HG03159 (cell line): ENCODE measurements at regions not wholly inside any gene's neighbourhood (a gene's known extent, or its start where the extent isn't known, plus 50 kb on each side); places are given as distances from the start of the nearest gene placed in this dataset.

Source experiments
- ATAC-seq: cut with Tn5 transposase; IDR thresholded peaks from one replicate; pipeline ENCODE4 v1.9.1; 2021; ENCODE audit warnings: mild to moderate bottlenecking, moderate library complexity; ENCODE audit not compliant: unreplicated experiment

DNA sequence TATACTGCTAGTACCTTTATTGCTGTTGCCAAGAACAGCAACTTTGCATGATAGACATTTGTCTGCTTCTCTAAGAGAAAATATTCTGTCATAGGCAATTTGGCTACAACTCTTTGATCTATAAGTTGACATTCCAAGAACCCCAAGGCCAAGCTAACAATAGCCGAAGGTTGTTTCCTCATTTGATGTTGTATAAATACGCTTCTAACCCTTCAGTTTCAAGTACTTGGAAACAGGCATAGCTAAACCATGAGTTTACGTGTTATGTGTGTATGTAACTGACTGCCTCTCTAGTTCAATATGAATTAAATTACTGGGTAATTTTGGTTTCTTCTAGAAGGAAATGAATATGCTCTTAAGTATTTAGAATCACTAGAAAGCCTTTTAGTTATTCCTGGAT is 1034.0 kb downstream of the TLE4 start:
- no peak for ATAC-seq

GRCh38 chr9:80605129-80605528 is 1033.4 kb downstream of the TLE4 start:
- no peak for ATAC-seq

DNA sequence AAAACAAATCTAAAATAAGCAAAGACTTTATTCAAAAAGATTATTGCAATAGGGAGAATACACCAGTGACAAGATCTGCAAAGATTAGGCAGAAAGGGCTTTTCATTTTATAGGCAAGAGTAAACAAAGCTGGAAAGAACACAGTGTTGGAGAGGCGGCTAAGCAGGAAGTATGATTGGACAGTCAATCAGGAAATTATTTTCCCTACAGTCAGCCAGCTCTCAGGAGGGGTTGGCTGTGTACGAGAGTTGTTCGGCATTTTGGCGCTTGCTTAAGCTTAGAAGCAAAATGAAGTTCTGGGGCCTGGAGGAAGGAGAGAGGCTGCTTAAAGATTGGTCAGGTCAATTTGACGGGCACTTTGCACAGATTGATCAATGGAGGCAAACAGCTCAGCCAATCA is 1030.5 kb downstream of the TLE4 start:
- no peak for ATAC-seq

DNA sequence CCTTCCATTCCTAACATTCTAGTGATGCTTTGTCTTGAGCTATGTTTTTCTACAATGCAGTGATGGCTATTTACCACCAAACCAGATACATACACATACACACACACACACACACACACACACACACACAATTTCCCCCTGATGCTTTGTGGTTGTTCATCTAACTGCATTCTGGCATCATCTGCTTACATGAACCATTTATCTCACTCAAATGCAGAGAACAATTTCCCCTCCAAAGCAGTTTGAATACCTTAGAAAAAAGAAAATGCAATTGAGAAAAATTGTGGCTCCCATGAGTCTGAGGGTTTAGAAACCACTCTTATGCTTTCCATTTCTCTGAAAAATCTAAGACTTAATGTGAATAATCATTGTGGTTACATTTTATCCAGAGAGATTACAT is 1024.8 kb downstream of the TLE4 start:
- ATAC-seq: no peak

DNA sequence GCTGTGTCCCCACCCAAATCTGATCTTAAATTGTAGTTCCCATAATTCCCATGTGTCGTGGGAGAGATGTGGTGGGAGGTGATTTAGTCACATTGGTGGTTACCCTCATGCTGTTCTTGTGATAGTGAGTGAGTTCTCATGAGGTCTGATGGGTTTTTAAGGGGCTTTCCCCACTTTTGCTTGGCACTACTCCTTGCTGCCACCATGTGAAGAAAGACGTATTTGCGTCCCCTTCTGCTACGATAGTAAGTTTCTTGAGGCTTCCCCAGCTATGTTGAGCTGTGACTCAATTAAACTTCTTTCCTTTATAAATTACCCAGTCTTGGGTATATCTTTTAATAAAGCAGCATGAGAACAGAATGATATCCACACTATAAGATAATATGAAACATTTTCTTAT is 1023.4 kb downstream of the TLE4 start:
- no peak for ATAC-seq

GRCh38 chr9:80592413-80592812 is 1020.6 kb downstream of the TLE4 start:
- ATAC-seq: no peak

- no peak for ATAC-seq
These were observed 1015.1 kb downstream of the TLE4 start for GRCh38 chr9:80586786-80587330.

- no peak for ATAC-seq
These were observed 1000.2 kb downstream of the TLE4 start for GRCh38 chr9:80571953-80572352.

GRCh38 chr9:80569236-80569635 is 997.5 kb downstream of the TLE4 start:
- ATAC-seq: no peak

GRCh38 chr9:80561526-80561925 is 989.8 kb downstream of the TLE4 start:
- ATAC-seq: no peak

- ATAC-seq: no peak
These were observed 989.2 kb downstream of the TLE4 start for GRCh38 chr9:80560976-80561375.

DNA sequence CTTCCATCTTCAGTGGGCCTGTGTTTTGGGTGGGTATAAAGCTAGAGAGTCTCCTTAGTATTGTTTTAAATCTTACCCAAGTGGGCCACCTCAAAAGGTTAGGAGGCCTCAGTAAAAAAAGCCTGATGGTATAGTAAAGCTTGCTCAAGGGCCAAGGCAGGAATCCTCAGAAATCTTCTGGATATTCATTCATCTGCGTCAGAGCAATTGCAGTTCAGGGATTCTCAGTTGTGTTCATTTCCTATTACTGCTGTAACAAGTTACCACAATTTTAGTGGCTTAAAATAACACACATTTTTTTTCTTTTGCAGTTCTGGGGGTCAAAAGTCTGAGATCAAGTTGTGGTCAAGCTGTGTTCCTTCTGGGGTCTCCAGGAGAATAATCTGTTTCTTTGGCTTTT is 985.5 kb downstream of the TLE4 start:
- ATAC-seq: no peak

DNA sequence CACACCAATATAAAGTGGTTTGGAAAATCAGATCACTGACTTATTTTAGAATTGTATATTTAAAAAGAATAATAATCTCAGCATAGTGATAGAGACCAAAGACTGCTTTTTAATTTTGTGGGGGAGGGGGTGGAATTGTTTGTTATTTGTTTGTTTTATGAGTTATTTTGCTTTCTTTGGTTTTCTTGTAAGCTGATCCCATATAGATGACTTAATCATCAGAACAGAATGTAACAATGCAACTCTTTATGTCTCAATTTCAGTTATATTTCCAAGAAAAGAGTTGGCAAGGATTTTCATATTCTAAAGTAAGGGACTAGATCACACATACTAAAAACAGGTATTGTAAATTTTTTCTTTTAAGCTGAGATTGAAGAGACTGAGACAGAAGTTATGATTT is 984.9 kb downstream of the TLE4 start:
- no peak for ATAC-seq

DNA sequence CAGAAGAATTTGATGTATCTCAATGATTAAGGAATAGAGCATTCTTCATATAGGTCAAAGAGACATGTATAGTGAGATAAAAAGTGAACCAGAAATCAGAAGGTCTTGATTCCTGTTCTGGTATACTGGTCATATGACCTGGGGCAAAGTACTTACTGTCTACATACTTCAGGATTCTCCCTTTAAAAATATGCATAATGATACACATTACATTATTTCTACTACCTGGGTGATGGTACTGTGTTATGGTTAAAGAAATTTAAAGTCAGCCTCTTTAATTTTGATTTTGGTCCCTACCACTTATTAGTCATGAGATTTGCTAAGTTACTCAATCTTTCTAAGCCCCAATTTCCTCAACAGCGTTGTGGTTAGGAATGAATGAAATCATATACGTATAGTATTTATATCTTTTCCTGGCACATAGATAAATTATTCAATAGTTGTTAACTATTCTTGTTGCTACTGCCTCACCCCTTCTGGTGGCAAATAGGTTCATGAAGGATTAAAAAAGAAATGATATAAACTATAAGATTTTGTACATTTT is 984.1 kb downstream of the TLE4 start:
- ATAC-seq: no peak

GRCh38 chr9:80554856-80555255 is 983.1 kb downstream of the TLE4 start:
- no peak for ATAC-seq

DNA sequence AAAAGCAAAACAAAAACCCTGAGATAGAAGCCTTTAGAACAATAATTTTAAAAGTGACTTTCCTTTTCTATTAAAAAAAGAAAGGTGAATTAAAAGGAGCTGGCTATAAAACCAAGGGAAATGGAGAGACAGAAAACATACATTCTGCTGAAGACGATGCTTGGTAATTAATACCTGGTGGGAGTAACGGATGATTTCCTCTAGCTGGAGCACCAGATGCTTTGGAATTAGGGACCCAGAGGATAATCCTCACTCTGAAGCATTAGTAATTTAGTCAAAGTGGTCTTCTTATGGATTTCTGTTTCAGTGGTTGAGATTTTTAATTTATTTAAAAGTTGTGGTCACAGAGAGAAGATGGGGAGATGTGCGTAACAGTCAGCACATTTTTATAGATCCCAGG is 982.5 kb downstream of the TLE4 start:
- ATAC-seq: no peak

- ATAC-seq: no peak
These were observed 981.2 kb downstream of the TLE4 start for GRCh38 chr9:80552931-80553330.

DNA sequence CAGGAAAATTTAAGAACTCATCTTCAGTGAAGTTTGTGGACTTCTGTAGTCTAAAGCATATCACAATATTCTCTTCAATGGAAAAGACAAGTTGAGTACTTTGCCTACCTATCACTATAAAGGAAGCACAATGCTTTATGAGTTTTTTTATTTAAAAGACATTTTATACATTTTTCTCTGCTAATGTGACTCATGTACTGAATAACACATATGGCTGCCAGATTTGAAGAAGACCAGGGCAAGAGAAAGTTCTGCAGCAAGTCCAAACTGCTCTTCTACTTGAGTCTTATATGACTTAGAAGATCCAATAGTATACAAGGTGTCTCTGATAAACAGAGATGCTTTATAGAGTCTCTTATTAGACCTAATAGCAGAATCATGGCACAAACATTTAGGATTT is 978.4 kb downstream of the TLE4 start:
- no peak for ATAC-seq

DNA sequence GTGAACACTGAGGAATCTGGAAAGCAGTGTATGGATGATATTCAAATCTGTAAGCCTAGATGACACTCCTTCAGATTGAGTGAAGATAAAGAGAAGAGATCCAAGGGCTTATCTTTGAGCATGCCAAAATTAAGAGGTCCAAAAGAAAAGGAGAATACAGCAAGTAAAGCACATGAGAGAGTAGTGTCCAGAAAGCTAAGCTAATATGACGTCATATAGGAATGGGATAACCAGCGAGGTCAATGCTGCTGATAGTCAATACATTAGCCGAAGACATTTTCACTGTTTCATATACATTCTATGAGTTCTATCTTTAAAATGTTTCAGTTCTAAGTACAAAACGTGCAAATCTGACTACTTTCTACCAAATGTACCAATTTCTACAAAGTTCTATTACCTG is 975.8 kb downstream of the TLE4 start:
- ATAC-seq: no peak

- no peak for ATAC-seq
These were observed 968.6 kb downstream of the TLE4 start for GRCh38 chr9:80540387-80540786.

- ATAC-seq: no peak
These were observed 967.2 kb downstream of the TLE4 start for GRCh38 chr9:80538976-80539375.

DNA sequence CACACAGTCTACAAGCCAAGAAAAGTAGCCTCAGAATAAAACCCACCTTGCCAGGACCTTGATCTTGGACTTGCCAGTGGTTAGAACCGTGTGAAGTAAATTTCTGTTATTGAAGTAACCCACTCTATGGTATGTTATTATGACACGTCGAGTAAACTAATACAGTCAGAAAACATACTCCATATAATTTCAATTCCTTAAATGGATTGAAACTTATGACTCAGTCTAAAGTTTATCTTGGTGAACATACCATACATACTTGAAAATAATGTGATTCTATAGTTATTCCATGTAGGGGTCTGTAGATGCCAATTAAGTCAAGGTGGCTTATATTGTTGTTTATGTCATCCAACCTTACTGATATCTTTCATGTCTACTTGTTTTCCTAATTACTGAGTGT is 950.7 kb downstream of the TLE4 start:
- no peak for ATAC-seq

DNA sequence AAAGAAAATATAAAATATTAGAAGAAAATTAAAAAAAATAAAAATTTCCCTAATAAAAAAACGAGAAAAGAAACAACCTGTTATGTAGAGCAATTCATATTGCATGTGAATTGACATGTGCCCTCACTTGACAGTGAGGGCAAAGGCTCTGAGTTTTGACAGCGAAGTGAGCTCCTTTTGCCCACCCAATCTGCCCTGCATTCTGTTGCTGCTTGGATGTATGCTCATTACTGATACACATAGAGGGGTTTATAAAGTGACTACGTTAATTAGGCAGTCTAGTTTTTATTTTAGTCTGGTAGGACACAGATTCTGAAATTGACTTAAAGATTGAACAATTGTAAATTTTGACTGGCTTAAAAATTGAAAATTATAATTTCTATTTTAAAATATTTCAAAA is 949.4 kb downstream of the TLE4 start:
- no peak for ATAC-seq
